T-cell (primary cell): ENCODE measurements at regions not wholly inside any gene's neighbourhood (a gene's known extent, or its start where the extent isn't known, plus 50 kb on each side); places are given as distances from the start of the nearest gene placed in this dataset.

Source experiments
- ATAC-seq, 4 experiments: fragments of 200-7000 bp in 3 of 4; fragments of 150-1000 bp in 1 of 4; cut with Tn5 transposase; replicated peaks in 1 of 4; 1 replicate in 3 of 4; 2 replicates in 1 of 4; pipeline ENCODE4 v1.10.0; 2021; ENCODE audit warnings: moderate library complexity in 3 of 4, mild to moderate bottlenecking in 2 of 4, moderate number of reproducible peaks in 1 of 4
- CTCF ChIA-PET, 2 donors: fragments of 300-600 bp; sonication (Branson Sonifier 250); formaldehyde crosslinking; loops; one replicate each; lab custom pipeline; 2022; ENCODE audit warnings: antibody characterized with exemption in 2 of 2; lab: Charles Lee
- POLR2A ChIA-PET, 2 donors: fragments of 300-600 bp; sonication (Branson Sonifier 250); formaldehyde crosslinking; loops; one replicate each; lab custom pipeline; 2022; ENCODE audit warnings: antibody characterized with exemption in 2 of 2; lab: Charles Lee
- DNase-seq, 35 experiments: peaks; one replicate each; pipeline versions ENCODE4 v3.0.0 to v3.0.0-alpha.2; 2013 to 2023
- H3K27ac ChIP-seq: one replicate; pipeline ENCODE4 v1.5.1; 2013; ENCODE audit warnings: low read length
- H3K27me3 ChIP-seq, 2 experiments: replicated peaks in 1 of 2; 1 replicate in 1 of 2; 2 replicates in 1 of 2; pipeline versions ENCODE4 v1.6.1 to v1.7.0; 2013; ENCODE audit warnings: low read length in 1 of 2, mixed read lengths in 1 of 2; ENCODE audit not compliant: control insufficient read depth in 2 of 2, insufficient read depth in 2 of 2; ENCODE audit errors: extremely low read depth in 1 of 2
- H3K36me3 ChIP-seq, 2 donors: 1 replicate in 1 of 2; 2 replicates in 1 of 2; pipeline versions ENCODE4 v1.6.1 to v1.7.0; 2013; ENCODE audit warnings: low read length in 1 of 2; ENCODE audit not compliant: control insufficient read depth in 2 of 2, insufficient read depth in 1 of 2; ENCODE audit errors: extremely low read depth in 1 of 2
- H3K4me1 ChIP-seq, 2 experiments: 1 replicate in 1 of 2; 2 replicates in 1 of 2; pipeline versions ENCODE4 v1.6.1 to v1.7.0; 2013; ENCODE audit warnings: low read length in 2 of 2, mixed read lengths in 1 of 2; ENCODE audit not compliant: insufficient read depth in 2 of 2, control insufficient read depth in 1 of 2; ENCODE audit errors: extremely low read depth in 1 of 2
- H3K4me3 ChIP-seq, 2 donors: 1 replicate in 1 of 2; 2 replicates in 1 of 2; pipeline versions ENCODE4 v1.5.1 to v1.7.0; 2013; ENCODE audit warnings: mild to moderate bottlenecking in 2 of 2, low read length in 1 of 2, moderate library complexity in 1 of 2; ENCODE audit not compliant: control insufficient read depth in 1 of 2; ENCODE audit errors: extremely low read depth in 1 of 2
- H3K9me3 ChIP-seq: 2 replicates; pipeline ENCODE4 v1.7.0; 2013
- H3K27ac Mint-ChIP-seq, 2 donors: one replicate each; pipeline ENCODE4 v1.8.0; 2020 to 2021; ENCODE audit warnings: mild to moderate bottlenecking in 2 of 2, mixed read lengths in 2 of 2
- H3K27me3 Mint-ChIP-seq, 2 donors: one replicate each; pipeline ENCODE4 v1.8.0; 2021 to 2022; ENCODE audit warnings: mixed read lengths in 2 of 2
- H3K36me3 Mint-ChIP-seq: one replicate; pipeline ENCODE4 v1.8.0; 2021; ENCODE audit warnings: mixed read lengths
- H3K4me1 Mint-ChIP-seq, 3 donors: one replicate each; pipeline ENCODE4 v1.8.0; 2020 to 2022; ENCODE audit warnings: mixed read lengths in 3 of 3, mild to moderate bottlenecking in 1 of 3
- H3K4me3 Mint-ChIP-seq, 3 donors: one replicate each; pipeline ENCODE4 v1.8.0; 2020 to 2022; ENCODE audit warnings: mild to moderate bottlenecking in 3 of 3, mixed read lengths in 3 of 3, moderate library complexity in 3 of 3
- H3K9me3 Mint-ChIP-seq, 3 donors: one replicate each; pipeline ENCODE4 v1.8.0; 2020 to 2022; ENCODE audit warnings: mixed read lengths in 3 of 3
- WGBS: methylation state at CpG from one replicate; pipeline ENCODE4 v1.1.5; 2013; ENCODE audit warnings: missing lambda C conversion rate; ENCODE audit not compliant: insufficient coverage; 5-methylcytosine and 5-hydroxymethylcytosine counted together

DNA sequence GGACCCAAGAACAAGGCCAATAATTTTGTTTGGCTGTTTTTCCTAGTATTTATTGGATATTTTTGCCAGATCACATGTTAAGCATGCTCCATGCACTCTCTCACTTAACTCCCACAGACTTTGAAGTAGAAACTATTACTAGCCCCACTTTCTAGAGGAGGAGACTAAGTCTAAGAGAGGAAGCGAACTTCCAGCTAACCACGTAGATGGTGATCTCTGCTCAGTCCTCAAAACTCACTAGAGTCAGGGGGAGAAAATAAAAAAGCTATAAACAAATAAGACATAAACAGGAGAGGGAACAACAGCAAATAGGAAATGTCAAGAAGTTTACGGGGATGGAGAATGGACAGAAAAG, 481.0 kb upstream of the PROK2 start:
- Histone ChIP-seq H3K27me3 (peaks cover 0 to 3% of the 10 kb centered on the region in 2 experiments), H3K4me1 (peaks cover 13 to 21% of the 10 kb centered on the region in 2 experiments), H3K4me3 (no peak overlapping the region), H3K27ac (no peak overlapping the region), H3K36me3 (no peaks in the 10 kb centered on the region), H3K9me3 (no peaks in the 10 kb centered on the region)
- ChIA-PET CTCF (interaction anchor here in 1 of 2 donors (0.5 kb wide), 1 partner anchor 680 kb away, joined by 3 read pairs; no protein-coding TSS in a partner anchor), POLR2A (interaction anchor here in 1 of 2 donors (0.6 kb wide), 1 partner anchor 160 kb away, joined by 3 read pairs; no protein-coding TSS in a partner anchor)
- whole genome bisulfite sequencing = 100% methylated on average over 1 of the region's 3 CpGs
- Mint-ChIP-seq H3K27me3 (peaks cover 0 to 2% of the 10 kb centered on the region in 2 donors), H3K27ac (no peak overlapping the region), H3K4me3 (no peak overlapping the region), H3K4me1 (peaks cover 13 to 33% (median 30%) of the 10 kb centered on the region in 3 donors), H3K36me3 (no peaks in the 10 kb centered on the region), H3K9me3 (no peaks in the 10 kb centered on the region)
- ATAC-seq (no peak), DNase-seq (no peak)

DNA sequence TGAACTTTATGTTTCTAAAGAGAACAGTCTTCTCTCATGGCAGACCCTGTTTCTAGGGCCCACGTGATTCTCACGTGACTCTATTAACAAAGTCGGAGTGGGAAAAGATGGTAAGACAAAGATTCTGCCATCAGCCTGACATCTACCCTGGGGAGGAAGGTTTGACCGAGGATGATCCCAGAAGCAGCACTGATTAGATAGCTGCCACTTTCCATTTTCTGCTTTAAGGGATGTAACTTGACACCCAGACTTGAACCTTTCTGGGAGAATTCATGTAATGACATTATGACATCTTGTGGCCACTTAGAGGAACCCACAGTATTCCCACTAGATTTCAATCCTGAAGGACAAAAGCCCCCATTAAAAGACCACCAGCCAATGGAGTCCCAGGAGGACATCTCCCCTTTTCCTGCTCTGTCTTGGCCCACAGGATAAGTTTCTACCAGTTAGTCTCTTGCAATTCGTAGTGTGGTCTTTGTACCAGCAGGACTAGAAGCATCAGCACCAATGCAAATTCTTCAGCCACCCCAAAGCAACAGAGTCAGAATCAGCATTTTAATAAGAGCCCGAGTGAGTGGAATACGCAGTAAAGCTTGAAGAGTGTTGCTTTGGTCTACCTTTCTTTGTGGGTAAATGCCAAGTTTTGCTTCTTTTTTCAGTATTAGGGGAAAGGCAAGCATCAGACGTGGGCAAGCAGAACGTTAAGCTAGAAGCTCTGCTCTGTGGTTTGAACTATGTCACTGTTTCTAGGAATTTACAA, 480.5 kb upstream of the PROK2 start:
- Histone ChIP-seq H3K27me3 (no peaks in the 10 kb centered on the region), H3K36me3 (no peaks in the 10 kb centered on the region), H3K9me3 (no peaks in the 10 kb centered on the region), H3K4me3 (no peak overlapping the region), H3K27ac (no peak overlapping the region), H3K4me1 (peaks cover 8 to 16% of the 10 kb centered on the region in 2 experiments)
- Mint-ChIP-seq H3K27me3 (peaks cover 0 to 2% of the 10 kb centered on the region in 2 donors), H3K9me3 (no peaks in the 10 kb centered on the region), H3K4me1 (peaks cover 13 to 29% (median 27%) of the 10 kb centered on the region in 3 donors), H3K27ac (no peak overlapping the region), H3K4me3 (no peak overlapping the region), H3K36me3 (no peaks in the 10 kb centered on the region)
- ChIA-PET POLR2A (no interaction called here), CTCF (no interaction called here)
- ATAC-seq (no peak), DNase-seq (no peak)
- WGBS = 80% methylated on average over 5 of the region's 9 CpGs

DNA sequence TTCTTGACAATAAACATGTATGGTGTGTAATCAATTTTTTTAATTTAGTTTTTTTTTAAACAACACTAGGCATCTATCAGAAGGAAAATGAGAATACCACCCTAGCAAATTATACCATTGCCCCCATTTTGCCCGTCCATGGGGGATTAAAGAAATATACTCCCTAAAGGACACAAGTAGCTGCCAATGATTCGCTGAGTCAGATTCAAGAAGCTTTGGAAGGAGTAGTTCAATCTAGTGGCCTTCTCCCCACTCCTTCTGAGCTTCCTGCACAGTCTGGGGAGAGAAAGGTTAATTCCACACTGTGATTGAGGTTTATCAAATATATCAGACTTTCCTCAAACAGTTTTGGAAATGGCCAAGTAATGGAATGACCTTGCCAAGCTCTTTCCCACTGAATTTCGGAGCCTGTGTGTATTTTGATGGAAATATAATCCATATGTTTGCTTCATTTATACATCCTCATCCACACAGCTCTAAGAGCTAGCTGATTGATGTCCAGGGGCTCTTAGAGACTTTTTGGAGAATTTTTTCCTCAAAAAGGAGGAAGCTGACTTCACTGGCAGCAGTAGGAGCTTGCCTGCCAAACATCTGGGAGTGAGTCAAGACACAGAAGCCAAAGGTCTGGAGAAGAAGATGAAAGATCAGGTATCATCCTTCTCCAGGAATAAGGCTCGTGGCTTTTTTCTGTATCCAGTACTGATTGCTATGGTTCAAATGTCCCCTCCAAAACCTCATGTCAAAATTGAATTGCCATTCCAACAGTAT, 478.5 kb upstream of the PROK2 start:
- no peaks in the 10 kb centered on the region for H3K36me3 ChIP-seq
- WGBS = no CpG with 5 or more reads among the region's 4 CpGs
- no peak for ATAC-seq
- Mint-ChIP-seq H3K27me3 (peaks cover 0 to 4% of the 10 kb centered on the region in 2 donors), H3K27ac (no peak overlapping the region), H3K4me3 (no peak overlapping the region), H3K4me1 (peaks cover 21 to 38% (median 33%) of the 10 kb centered on the region in 3 donors), H3K9me3 (no peaks in the 10 kb centered on the region), H3K36me3 (no peaks in the 10 kb centered on the region)
- H3K4me3 ChIP-seq = no peak overlapping the region
- no peaks in the 10 kb centered on the region for H3K9me3 ChIP-seq
- H3K4me1 ChIP-seq = peaks cover 18 to 25% of the 10 kb centered on the region in 2 experiments
- peaks cover 0 to 7% of the 10 kb centered on the region in 2 experiments for H3K27me3 ChIP-seq
- no peak overlapping the region for H3K27ac ChIP-seq
- POLR2A ChIA-PET = no interaction called here
- no peak for DNase-seq
- CTCF ChIA-PET = no interaction called here

DNA sequence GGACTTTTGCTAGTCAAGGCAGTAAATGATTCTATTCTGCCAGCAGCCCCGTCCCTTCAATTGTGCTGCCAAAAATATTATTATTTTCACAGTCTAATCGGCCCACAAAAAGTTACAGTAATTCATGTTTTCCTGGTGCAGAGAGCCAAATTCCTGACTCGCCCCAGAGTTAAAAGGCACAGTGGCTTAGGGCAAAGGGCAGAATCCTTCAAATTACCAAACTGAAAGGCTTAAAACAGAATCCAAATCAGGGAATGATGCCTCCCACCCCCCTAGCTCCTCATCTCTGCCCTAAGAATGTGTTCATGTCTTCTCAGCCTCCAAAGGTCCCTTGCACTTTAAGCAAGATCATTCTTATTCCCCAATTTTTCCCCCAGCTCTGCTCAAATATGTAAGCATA, 477.8 kb upstream of the PROK2 start:
- CTCF ChIA-PET = no interaction called here
- H3K9me3 Mint-ChIP-seq = no peaks in the 10 kb centered on the region
- H3K4me1 ChIP-seq = peaks cover 25 to 30% of the 10 kb centered on the region in 2 experiments
- no peaks in the 10 kb centered on the region for H3K9me3 ChIP-seq
- POLR2A ChIA-PET = no interaction called here
- 100% methylated on average over 2 of the region's 3 CpGs for WGBS
- no peak overlapping the region for H3K27ac ChIP-seq
- H3K27me3 Mint-ChIP-seq = peaks cover 0 to 4% of the 10 kb centered on the region in 2 donors
- no peak overlapping the region for H3K4me3 Mint-ChIP-seq
- no peaks in the 10 kb centered on the region for H3K36me3 Mint-ChIP-seq
- DNase-seq (no peak), ATAC-seq (no peak)
- H3K27ac Mint-ChIP-seq = no peak overlapping the region
- H3K36me3 ChIP-seq = no peaks in the 10 kb centered on the region
- H3K27me3 ChIP-seq = peaks cover 0 to 7% of the 10 kb centered on the region in 2 experiments
- H3K4me1 Mint-ChIP-seq = peaks cover 25 to 43% (median 37%) of the 10 kb centered on the region in 3 donors
- no peak overlapping the region for H3K4me3 ChIP-seq

DNA sequence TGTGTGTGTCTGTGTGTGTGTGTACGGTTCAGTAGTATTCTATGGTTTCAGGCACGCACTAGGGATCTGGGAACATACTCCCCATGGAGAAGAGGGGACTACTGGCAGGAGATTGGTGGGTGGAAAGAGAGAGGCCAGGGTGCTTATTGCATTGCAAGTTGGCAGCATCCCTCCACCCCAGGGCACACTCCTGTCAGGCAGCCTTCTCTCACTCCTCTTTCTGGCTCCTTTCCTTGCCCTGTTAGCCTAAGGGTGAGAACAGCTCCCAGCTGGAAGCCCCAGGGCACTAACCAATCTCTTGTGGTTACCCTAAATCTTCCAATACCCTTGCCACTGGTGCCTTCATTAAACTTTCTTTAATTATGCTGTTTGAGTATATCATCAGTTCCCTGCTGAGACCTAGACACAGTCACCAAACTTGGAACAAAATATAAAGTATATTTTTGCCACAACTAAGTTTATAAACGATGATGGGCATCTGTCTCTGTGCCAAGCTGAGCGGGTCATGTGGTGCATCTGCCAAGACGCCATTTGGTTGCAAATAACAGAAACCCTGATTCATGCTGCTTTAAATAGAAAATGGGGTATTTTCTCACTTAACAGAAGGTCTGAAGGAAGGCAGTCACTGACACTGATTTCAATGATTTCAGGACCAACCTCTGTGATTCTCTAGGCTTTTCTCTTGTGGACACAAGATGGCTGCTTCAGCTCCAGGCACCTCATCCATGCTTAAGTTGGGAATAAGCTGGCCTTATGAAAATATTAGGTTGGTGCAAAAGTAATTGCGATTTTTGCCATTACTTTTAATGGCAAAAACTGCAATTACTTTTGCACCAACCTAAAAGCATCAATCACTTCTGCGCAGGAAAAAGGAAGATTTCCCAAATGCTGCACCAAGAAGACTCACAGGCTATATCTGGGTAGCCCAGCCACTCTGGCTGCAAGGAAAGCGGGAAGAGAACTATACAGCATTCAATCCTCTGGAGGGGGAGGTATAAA, 476.9 kb upstream of the PROK2 start:
- H3K4me1 ChIP-seq = peaks cover 28 to 30% of the 10 kb centered on the region in 2 experiments
- no peaks in the 10 kb centered on the region for H3K9me3 ChIP-seq
- Mint-ChIP-seq H3K36me3 (no peaks in the 10 kb centered on the region), H3K27ac (no peak overlapping the region), H3K9me3 (no peaks in the 10 kb centered on the region), H3K4me1 (peaks cover 31 to 48% (median 42%) of the 10 kb centered on the region in 3 donors), H3K27me3 (peaks cover 0 to 4% of the 10 kb centered on the region in 2 donors), H3K4me3 (no peak overlapping the region)
- ChIA-PET CTCF (no interaction called here), POLR2A (no interaction called here)
- H3K36me3 ChIP-seq = no peaks in the 10 kb centered on the region
- no peak overlapping the region for H3K27ac ChIP-seq
- no peak for ATAC-seq
- WGBS = 66% methylated on average over 5 of the region's 8 CpGs
- H3K4me3 ChIP-seq = no peak overlapping the region
- H3K27me3 ChIP-seq = peaks cover 0 to 7% of the 10 kb centered on the region in 2 experiments
- no peak for DNase-seq

DNA sequence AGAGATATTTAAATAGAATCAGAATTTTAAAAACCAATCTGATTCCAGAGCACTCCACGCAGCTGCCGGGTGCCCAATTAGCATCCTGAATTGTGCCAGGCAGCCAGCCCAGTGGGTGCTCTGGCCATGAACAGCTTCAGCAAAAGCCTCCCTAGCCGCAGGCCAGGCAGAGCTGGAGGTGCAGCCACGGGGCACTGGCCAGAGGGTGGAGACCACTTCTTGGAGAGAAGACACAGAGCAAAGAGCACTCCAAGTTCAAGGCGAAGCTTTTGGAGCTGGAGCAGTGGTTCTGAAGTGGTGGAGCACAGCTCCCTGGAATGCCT, 475.6 kb upstream of the PROK2 start:
- no peaks in the 10 kb centered on the region for H3K36me3 Mint-ChIP-seq
- WGBS = 81% methylated on average over 5 of the region's 5 CpGs
- POLR2A ChIA-PET = no interaction called here

More for the DNA sequence above, 475.6 kb upstream of the PROK2 start:
- H3K9me3 Mint-ChIP-seq = no peaks in the 10 kb centered on the region
- Histone ChIP-seq H3K4me1 (peaks cover 34 to 41% of the 10 kb centered on the region in 2 experiments), H3K36me3 (no peaks in the 10 kb centered on the region), H3K9me3 (no peaks in the 10 kb centered on the region), H3K27me3 (peaks cover 0 to 10% of the 10 kb centered on the region in 2 experiments), H3K4me3 (no peak overlapping the region), H3K27ac (no peak overlapping the region)
- DNase-seq (no peak), ATAC-seq (no peak)
- no peak overlapping the region for H3K27ac Mint-ChIP-seq
- CTCF ChIA-PET = no interaction called here
- H3K27me3 Mint-ChIP-seq = peaks cover 0 to 2% of the 10 kb centered on the region in 2 donors
- H3K4me3 Mint-ChIP-seq = no peak overlapping the region
- peaks cover 44 to 51% (median 46%) of the 10 kb centered on the region in 3 donors for H3K4me1 Mint-ChIP-seq
